Vagina (tissue), 2 donors: ENCODE measurements at regions not wholly inside any gene's neighbourhood (a gene's known extent, or its start where the extent isn't known, plus 50 kb on each side); places are given as distances from the start of the nearest gene placed in this dataset.

Experiments
- POLR2AphosphoS5 ChIP-seq, 2 donors: sonication (generic); formaldehyde crosslinking; IDR thresholded peaks; one replicate each; pipeline ENCODE4 v1.9.0; 2017; ENCODE audit warnings: antibody characterized with exemption in 2 of 2, mild to moderate bottlenecking in 2 of 2, low read depth in 1 of 2; ENCODE audit not compliant: insufficient read depth in 1 of 2
- TF ChIP-seq, protein P1 (sequence below), 3 experiments: fragments of 450-650 bp in 2 of 3; fragments of 200-600 bp in 1 of 3; sonication (generic) in 1 of 3; IDR thresholded peaks; one replicate each; pipeline ENCODE4 v1.5.1; 2017 to 2019; ENCODE audit warnings: antibody characterized with exemption in 3 of 3, mild to moderate bottlenecking in 2 of 3, moderate library complexity in 2 of 3

DNA sequence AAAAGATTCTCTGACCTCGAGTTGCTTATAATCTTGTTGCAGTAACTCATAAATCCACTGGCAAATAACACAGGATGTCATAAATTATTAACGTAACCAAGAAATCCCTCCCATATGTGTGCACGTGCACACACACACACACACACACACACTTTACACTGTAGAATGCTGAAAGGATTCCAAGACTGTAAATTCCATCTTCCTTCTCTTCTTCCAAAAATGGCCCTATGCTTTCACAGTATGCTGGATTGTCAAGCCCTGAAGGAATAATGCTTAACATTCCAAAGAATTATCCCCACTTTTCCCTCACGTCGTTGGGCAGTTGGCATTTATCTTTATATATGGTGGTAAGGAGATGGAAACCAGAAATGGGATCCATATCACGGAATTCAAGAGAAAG, 117.5 kb upstream of the CRIM1 start:
- no peak for TF ChIP-seq POLR2AphosphoS5 (IDR thresholded peaks at IDR 0.05; ENCODE audit: insufficient read depth in 1 of 2, low read depth in 1 of 2)
- TF ChIP-seq, protein P1, sequence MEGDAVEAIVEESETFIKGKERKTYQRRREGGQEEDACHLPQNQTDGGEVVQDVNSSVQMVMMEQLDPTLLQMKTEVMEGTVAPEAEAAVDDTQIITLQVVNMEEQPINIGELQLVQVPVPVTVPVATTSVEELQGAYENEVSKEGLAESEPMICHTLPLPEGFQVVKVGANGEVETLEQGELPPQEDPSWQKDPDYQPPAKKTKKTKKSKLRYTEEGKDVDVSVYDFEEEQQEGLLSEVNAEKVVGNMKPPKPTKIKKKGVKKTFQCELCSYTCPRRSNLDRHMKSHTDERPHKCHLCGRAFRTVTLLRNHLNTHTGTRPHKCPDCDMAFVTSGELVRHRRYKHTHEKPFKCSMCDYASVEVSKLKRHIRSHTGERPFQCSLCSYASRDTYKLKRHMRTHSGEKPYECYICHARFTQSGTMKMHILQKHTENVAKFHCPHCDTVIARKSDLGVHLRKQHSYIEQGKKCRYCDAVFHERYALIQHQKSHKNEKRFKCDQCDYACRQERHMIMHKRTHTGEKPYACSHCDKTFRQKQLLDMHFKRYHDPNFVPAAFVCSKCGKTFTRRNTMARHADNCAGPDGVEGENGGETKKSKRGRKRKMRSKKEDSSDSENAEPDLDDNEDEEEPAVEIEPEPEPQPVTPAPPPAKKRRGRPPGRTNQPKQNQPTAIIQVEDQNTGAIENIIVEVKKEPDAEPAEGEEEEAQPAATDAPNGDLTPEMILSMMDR (IDR thresholded peaks at IDR 0.05) = no peak
